ENCODE measurements at regions not wholly inside any gene's neighbourhood (a gene's known extent, or its start where the extent isn't known, plus 50 kb on each side); places are given as distances from the start of the nearest gene placed in this dataset.
"Not testable (repeated sequence)": the region's sequence is repeated elsewhere in the genome, so short reads cannot be mapped to it uniquely, and the experiment has no call there.

GRCh38 chr11:39569789-39570188 lies 1889.7 kb downstream of the LRRC4C start:
- TF ChIP-seq CTCF (IDR thresholded peaks at IDR 0.05; ENCODE audit: control insufficient read depth, extremely low read depth, insufficient read depth): no peak
- no peak overlapping the region for H3K4me3 ChIP-seq (ENCODE audit: low read depth, low read length)
- DNase-seq (ENCODE audit: low read depth): no peak

- DNase-seq (ENCODE audit: low read depth): no peak
- TF ChIP-seq CTCF (IDR thresholded peaks at IDR 0.05; ENCODE audit: control insufficient read depth, extremely low read depth, insufficient read depth): no peak
- H3K4me3 ChIP-seq (ENCODE audit: low read depth, low read length): no peak overlapping the region
These were observed 1917.0 kb downstream of the LRRC4C start for GRCh38 chr11:39542460-39542859.

- no peak for TF ChIP-seq CTCF (IDR thresholded peaks at IDR 0.05; ENCODE audit: control insufficient read depth, extremely low read depth, insufficient read depth)
- no peak overlapping the region for H3K4me3 ChIP-seq (ENCODE audit: low read depth, low read length)
- DNase-seq (ENCODE audit: low read depth): no peak
These were observed 1917.5 kb downstream of the LRRC4C start for GRCh38 chr11:39541945-39542351.

- not testable (repeated sequence) for DNase-seq (ENCODE audit: low read depth); H3K4me3 ChIP-seq (ENCODE audit: low read depth, low read length)
These were observed 1923.1 kb downstream of the LRRC4C start for GRCh38 chr11:39536323-39536722.
